LHCN-M2 (cell line): ENCODE measurements at regions not wholly inside any gene's neighbourhood (a gene's known extent, or its start where the extent isn't known, plus 50 kb on each side); places are given as distances from the start of the nearest gene placed in this dataset.

Experiments
- DNase-seq: peaks from one replicate; pipeline ENCODE4 v3.0.0-alpha.2; 2012; ENCODE audit warnings: low read depth

GRCh38 chr5:175805256-175806011 is 65.9 kb upstream of the CPLX2 start:
- no peak for DNase-seq

GRCh38 chr5:175808711-175809110 is 62.7 kb upstream of the CPLX2 start:
- DNase-seq = no peak

GRCh38 chr5:175809531-175810121 is 61.8 kb upstream of the CPLX2 start:
- DNase-seq = peak; percentile 67

- no peak for DNase-seq
These were observed 60.9 kb upstream of the CPLX2 start for GRCh38 chr5:175810457-175810856.

- no peak for DNase-seq
These were observed 59.8 kb upstream of the CPLX2 start for GRCh38 chr5:175811589-175811988.

GRCh38 chr5:175813943-175814630 is 57.3 kb upstream of the CPLX2 start:
- no peak for DNase-seq

- DNase-seq = peak; percentile 72
These were observed 56.7 kb upstream of the CPLX2 start for GRCh38 chr5:175814691-175815090.

- no peak for DNase-seq
These were observed 56.1 kb upstream of the CPLX2 start for GRCh38 chr5:175815126-175815913.

- DNase-seq = no peak
These were observed 55.0 kb upstream of the CPLX2 start for GRCh38 chr5:175816348-175816747.

- DNase-seq = no peak
These were observed 52.3 kb upstream of the CPLX2 start for GRCh38 chr5:175819090-175819425.

- no peak for DNase-seq
These were observed 51.1 kb upstream of the CPLX2 start for GRCh38 chr5:175820230-175820629.
